Panc1 (cell line): ENCODE measurements at regions not wholly inside any gene's neighbourhood (a gene's known extent, or its start where the extent isn't known, plus 50 kb on each side); places are given as distances from the start of the nearest gene placed in this dataset.
A peak's percentile ranks its signal among the peaks of the same experiment; 100 is the strongest.

Experiments used
- ATAC-seq: fragments of 200-7000 bp; cut with Tn5 transposase; 2 replicates; pipeline ENCODE4 v1.9.1; 2020; ENCODE audit warnings: mild to moderate bottlenecking, moderate library complexity
- BruUV-seq: library from RNA; stranded (reverse); fragments of 400-500 nt; replicated peaks from 2 replicates; lab custom pipeline; 2021; lab: Mats Ljungman, UMichigan
- CTCF ChIA-PET: fragments of 300-600 bp; sonication (Branson Sonifier 250); formaldehyde crosslinking; loops from one replicate; lab custom pipeline; 2022; ENCODE audit warnings: antibody characterized with exemption; lab: Charles Lee
- POLR2A ChIA-PET: fragments of 300-600 bp; sonication (Branson Sonifier 250); formaldehyde crosslinking; loops from one replicate; lab custom pipeline; 2022; ENCODE audit warnings: antibody characterized with exemption; lab: Charles Lee
- DNase-seq: peaks from one replicate; pipeline ENCODE4 v3.0.0-alpha.2; 2010; ENCODE audit warnings: low read depth, low spot score
- H3K27ac ChIP-seq: 2 replicates; pipeline ENCODE4 v1.5.1; 2011; ENCODE audit warnings: mild to moderate bottlenecking, low read length, inconsistent platforms
- H3K27me3 ChIP-seq: fragments of 200-500 bp; sonication (Bioruptor generic); 2 replicates; pipeline ENCODE4 v1.6.0; 2014; ENCODE audit warnings: low read length, inconsistent platforms; ENCODE audit not compliant: control insufficient read depth, insufficient read depth
- H3K36me3 ChIP-seq: fragments of 200-500 bp; sonication (Bioruptor generic); 2 replicates; pipeline ENCODE4 v1.5.1; 2014; ENCODE audit warnings: inconsistent platforms, mild to moderate bottlenecking, low read length, moderate library complexity; ENCODE audit not compliant: control insufficient read depth, insufficient read depth
- H3K4me1 ChIP-seq: 2 replicates; pipeline ENCODE4 v1.5.1; 2011; ENCODE audit warnings: inconsistent platforms, mild to moderate bottlenecking, low read length, moderate library complexity; ENCODE audit not compliant: control insufficient read depth, insufficient read depth
- H3K4me3 ChIP-seq, 2 experiments: 2 replicates each; pipeline ENCODE4 v1.5.1; 2011 to 2012; ENCODE audit warnings: low read depth in 2 of 2, low read length in 2 of 2, mild to moderate bottlenecking in 2 of 2, inconsistent platforms in 1 of 2, moderate library complexity in 1 of 2
- H3K9me3 ChIP-seq: fragments of 200-500 bp; sonication (Bioruptor generic); 2 replicates; pipeline ENCODE4 v1.5.1; 2014; ENCODE audit warnings: low read depth, mild to moderate bottlenecking, inconsistent platforms, low read length, moderate library complexity; ENCODE audit not compliant: control insufficient read depth, insufficient read depth
- CTCF ChIP-seq: fragments of 450-650 bp; IDR thresholded peaks from 2 replicates; pipeline ENCODE4 v1.5.1; 2017; ENCODE audit warnings: mild to moderate bottlenecking
- POLR2AphosphoS5 ChIP-seq: IDR thresholded peaks from 2 replicates; pipeline ENCODE4 v1.6.1; 2012; ENCODE audit warnings: mild to moderate bottlenecking, low read depth, low read length, moderate library complexity
- REST ChIP-seq, 2 experiments: IDR thresholded peaks; 2 replicates each; pipeline ENCODE4 v1.6.1; 2011 to 2012; ENCODE audit warnings: low read depth in 2 of 2, control low read depth in 1 of 2, low read length in 1 of 2, mild to moderate bottlenecking in 1 of 2, moderate library complexity in 1 of 2; ENCODE audit not compliant: insufficient read depth in 1 of 2
- SIN3A ChIP-seq: IDR thresholded peaks from 2 replicates; pipeline ENCODE4 v1.6.1; 2012; ENCODE audit warnings: low read depth, mild to moderate bottlenecking, low read length, moderate library complexity, borderline replicate concordance; ENCODE audit not compliant: insufficient read depth
- TCF7L2 ChIP-seq: IDR thresholded peaks from 2 replicates; pipeline ENCODE4 v1.6.1; 2011; ENCODE audit warnings: mild to moderate bottlenecking, low read depth, low read length, inconsistent platforms
- in situ Hi-C: cut with HindIII; loops from 2 replicates; pipeline ENCODE4 v1.10.0; 2016; ENCODE audit warnings: low sequenced_read_pairs, low pct_unique_long_range_greater_than_20kb
- intact Hi-C: fragments of 100-400 bp; cut with micrococcal nuclease; formaldehyde crosslinking; loops from one replicate; pipeline ENCODE4 v1.10.0; 2022; ENCODE audit not compliant: unreplicated experiment

DNA sequence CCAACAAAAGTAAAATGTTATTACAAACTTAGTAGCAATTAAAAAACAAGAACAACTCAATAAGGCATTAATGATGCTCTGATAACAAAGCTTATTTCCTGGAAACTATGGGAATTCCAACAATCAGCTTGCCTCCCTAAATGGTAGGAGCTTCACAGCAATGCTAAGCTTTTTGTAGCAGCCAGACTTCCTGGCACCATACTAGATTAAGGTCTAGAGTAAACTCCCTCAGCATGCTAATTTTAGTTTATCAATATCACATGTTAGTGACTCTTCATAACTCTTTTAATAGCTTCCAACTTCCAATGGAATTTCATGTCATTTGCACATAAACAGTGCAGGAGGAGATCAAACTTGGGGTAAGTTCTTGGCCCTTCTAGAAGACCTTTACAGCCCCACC lies 782.0 kb downstream of the MCTP2 start:
- no TSS peak for BruUV-seq
- DNase-seq (no peak), ATAC-seq (no peak)
- Histone ChIP-seq H3K9me3 (no peaks in the 10 kb centered on the region; the same call in 1 of the 2 replicates), H3K27ac (no peak overlapping the region), H3K4me3 (no peak overlapping the region), H3K4me1 (no peaks in the 10 kb centered on the region; the same call in 1 of the 2 replicates), H3K36me3 (no peaks in the 10 kb centered on the region), H3K27me3 (no peaks in the 10 kb centered on the region)
- intact Hi-C loops = no loop called here
- POLR2A ChIA-PET = no interaction called here
- TF ChIP-seq TCF7L2 = no peak
- no peak for TF ChIP-seq POLR2AphosphoS5
- TF ChIP-seq SIN3A = no peak
- no peak for TF ChIP-seq CTCF
- in situ Hi-C loops = no loop called here
- CTCF ChIA-PET = no interaction called here

GRCh38 chr15:95016511-95017229 lies 785.3 kb downstream of the MCTP2 start:
- Histone ChIP-seq H3K4me1 (peaks cover 3% of the 10 kb centered on the region), H3K27ac (0 out of 2 replicates have a peak overlapping the region, but pooled peaks have one; percentile 35), H3K4me3 (no peak overlapping the region), H3K36me3 (no peaks in the 10 kb centered on the region), H3K27me3 (no peaks in the 10 kb centered on the region), H3K9me3 (peaks cover under 1% of the 10 kb centered on the region; the same call in 1 of the 2 replicates)
- BruUV-seq = no TSS peak
- in situ Hi-C loops = no loop called here
- ATAC-seq = no peak
- no peak for DNase-seq
- TF ChIP-seq SIN3A (no peak), TCF7L2 (no peak), CTCF (no peak), REST (IDR thresholded peaks at IDR 0.05; ENCODE audit: insufficient read depth in 1 of 2, low read depth in 2 of 2, low read length in 1 of 2) (no peak)
- ChIA-PET CTCF (no interaction called here), POLR2A (no interaction called here)
- intact Hi-C loops = no loop called here
